Liver (tissue), 8 donors: ENCODE measurements at regions not wholly inside any gene's neighbourhood (a gene's known extent, or its start where the extent isn't known, plus 50 kb on each side); places are given as distances from the start of the nearest gene placed in this dataset.

ENCODE experiments used
- DNase-seq: peaks from one replicate; pipeline ENCODE4 v3.0.0-alpha.2; 2017; ENCODE audit warnings: low spot score
- H3K27ac ChIP-seq, 2 donors: one replicate each; pipeline ENCODE4 v1.7.0; 2013; ENCODE audit warnings: inconsistent platforms in 2 of 2, low read length in 2 of 2, control low read depth in 1 of 2, low read depth in 1 of 2, mild to moderate bottlenecking in 1 of 2
- H3K27me3 ChIP-seq, 4 donors: one replicate each; pipeline versions ENCODE4 v1.6.1 to v1.7.0; 2013; ENCODE audit warnings: low read length in 3 of 4, inconsistent platforms in 1 of 4, mild to moderate bottlenecking in 1 of 4, moderate library complexity in 1 of 4; ENCODE audit not compliant: control insufficient read depth in 4 of 4, insufficient read depth in 4 of 4
- H3K36me3 ChIP-seq, 4 donors: one replicate each; pipeline versions ENCODE4 v1.6.1 to v1.7.0; 2013; ENCODE audit warnings: low read length in 3 of 4, mild to moderate bottlenecking in 3 of 4, low read depth in 1 of 4, moderate library complexity in 1 of 4; ENCODE audit not compliant: control insufficient read depth in 4 of 4, insufficient read depth in 3 of 4
- H3K4me1 ChIP-seq, 4 donors: one replicate each; pipeline versions ENCODE4 v1.6.1 to v1.7.0; 2013; ENCODE audit warnings: low read length in 3 of 4, mild to moderate bottlenecking in 3 of 4, moderate library complexity in 1 of 4; ENCODE audit not compliant: control insufficient read depth in 4 of 4, insufficient read depth in 4 of 4
- H3K4me3 ChIP-seq, 3 donors: one replicate each; pipeline versions ENCODE4 v1.6.1 to v1.7.0; 2013; ENCODE audit warnings: low read length in 3 of 3, control low read depth in 1 of 3, low read depth in 1 of 3, mild to moderate bottlenecking in 1 of 3
- H3K9ac ChIP-seq, 2 donors: one replicate each; pipeline ENCODE4 v1.7.0; 2013; ENCODE audit warnings: low read length in 2 of 2, mild to moderate bottlenecking in 2 of 2, moderate library complexity in 2 of 2, control low read depth in 1 of 2, low read depth in 1 of 2
- H3K9me3 ChIP-seq, 4 donors: one replicate each; pipeline versions ENCODE4 v1.6.1 to v1.7.0; 2013; ENCODE audit warnings: low read length in 3 of 4; ENCODE audit not compliant: control insufficient read depth in 4 of 4
- CTCF ChIP-seq: fragments of 150-350 bp; IDR thresholded peaks from 2 replicates; pipeline ENCODE4 v1.5.1; 2017; ENCODE audit warnings: improper control_type of control experiment, low read depth, low read length; ENCODE audit not compliant: missing input control
- EGR1 ChIP-seq, 2 donors: IDR thresholded peaks; 2 replicates each; pipeline ENCODE4 v1.6.1; 2016 to 2018; ENCODE audit warnings: antibody characterized with exemption in 2 of 2, low read depth in 2 of 2
- FOXA1 ChIP-seq: IDR thresholded peaks from 2 replicates; pipeline ENCODE4 v1.6.1; 2016; ENCODE audit warnings: antibody characterized with exemption
- FOXA2 ChIP-seq: IDR thresholded peaks from 2 replicates; pipeline ENCODE4 v1.6.1; 2016; ENCODE audit warnings: antibody characterized with exemption
- GABPA ChIP-seq, 2 donors: IDR thresholded peaks in 1 of 2; conservative IDR thresholded peaks in 1 of 2; 2 replicates each; pipeline ENCODE4 v1.6.1; 2016; ENCODE audit warnings: antibody characterized with exemption in 2 of 2, mild to moderate bottlenecking in 1 of 2, moderate library complexity in 1 of 2
- HNF4A ChIP-seq, 2 donors: conservative IDR thresholded peaks; 2 replicates each; pipeline ENCODE4 v1.6.1; 2016; ENCODE audit warnings: antibody characterized with exemption in 2 of 2, mild to moderate bottlenecking in 2 of 2
- HNF4G ChIP-seq: IDR thresholded peaks from 2 replicates; pipeline ENCODE4 v1.6.1; 2016; ENCODE audit warnings: antibody characterized with exemption
- JUND ChIP-seq, 2 donors: IDR thresholded peaks; 2 replicates each; pipeline ENCODE4 v1.6.1; 2016; ENCODE audit warnings: antibody characterized with exemption in 2 of 2
- NR2F2 ChIP-seq: IDR thresholded peaks from 2 replicates; pipeline ENCODE4 v1.6.1; 2016; ENCODE audit warnings: antibody characterized with exemption
- RAD21 ChIP-seq, 2 donors: IDR thresholded peaks; 2 replicates each; pipeline ENCODE4 v1.6.1; 2016; ENCODE audit warnings: antibody characterized with exemption in 2 of 2, mild to moderate bottlenecking in 2 of 2
- REST ChIP-seq: IDR thresholded peaks from 2 replicates; pipeline ENCODE4 v1.6.1; 2016; ENCODE audit warnings: antibody characterized with exemption, mild to moderate bottlenecking
- RXRA ChIP-seq, 2 donors: IDR thresholded peaks; 2 replicates each; pipeline ENCODE4 v1.6.1; 2017 to 2018; ENCODE audit warnings: antibody characterized with exemption in 2 of 2, mild to moderate bottlenecking in 1 of 2
- SP1 ChIP-seq: IDR thresholded peaks from 2 replicates; pipeline ENCODE4 v1.6.1; 2018; ENCODE audit warnings: antibody characterized with exemption, mild to moderate bottlenecking
- TAF1 ChIP-seq: conservative IDR thresholded peaks from 2 replicates; pipeline ENCODE4 v1.6.1; 2016; ENCODE audit warnings: antibody characterized with exemption, mild to moderate bottlenecking
- YY1 ChIP-seq: IDR thresholded peaks from 2 replicates; pipeline ENCODE4 v1.6.1; 2016; ENCODE audit warnings: antibody characterized with exemption, mild to moderate bottlenecking
- ZBTB33 ChIP-seq: IDR thresholded peaks from 2 replicates; pipeline ENCODE4 v1.6.1; 2016; ENCODE audit warnings: antibody characterized with exemption
- WGBS: extraction: QIAGEN DNeasy Blood & Tissue Kit; methylation state at CpG from one replicate; pipeline ENCODE4 v1.1.7; 2013; 5-methylcytosine and 5-hydroxymethylcytosine counted together
- TF ChIP-seq, protein P1 (sequence below): IDR thresholded peaks from 2 replicates; pipeline ENCODE4 v1.6.1; 2016; ENCODE audit warnings: antibody characterized with exemption
- TF ChIP-seq, protein P2 (sequence below): IDR thresholded peaks from 2 replicates; pipeline ENCODE4 v1.6.1; 2016; ENCODE audit warnings: antibody characterized with exemption
- donor health status: healthy.
- donor health status: healthy.
- donor health status: healthy.
- donor health status: healthy.
- donor health status: healthy.

DNA sequence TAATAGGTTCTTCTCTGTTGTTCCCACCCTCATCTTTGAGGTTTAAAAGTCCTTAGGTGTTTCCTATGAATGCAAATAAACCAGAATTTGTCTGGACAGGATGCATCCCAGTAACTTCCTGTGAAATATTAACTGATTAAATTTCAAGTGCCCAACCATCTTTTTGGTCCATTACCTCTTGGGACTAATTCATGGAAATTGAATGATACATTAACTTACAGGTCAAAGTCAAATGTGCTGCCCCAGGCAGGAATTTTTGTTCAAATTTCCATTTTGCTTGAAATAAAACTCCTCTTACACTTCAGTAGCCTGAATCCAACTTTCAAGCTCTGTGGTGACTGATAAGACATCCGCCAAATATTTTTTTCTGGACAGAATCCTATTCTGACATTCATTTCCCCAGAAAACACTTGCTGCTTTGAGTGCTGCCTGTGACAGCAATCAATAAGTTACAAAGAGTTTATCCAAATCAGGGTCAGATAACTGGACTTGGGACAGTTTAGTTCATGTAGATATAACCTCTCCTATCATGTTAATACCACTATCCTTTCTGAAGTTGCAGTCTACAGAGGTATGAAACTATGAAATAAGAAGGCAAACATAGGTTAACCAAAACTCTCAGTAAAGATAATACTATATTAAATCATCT lies 383.5 kb downstream of the POM121L12 start:
- no peak overlapping the region for H3K9ac ChIP-seq
- peaks cover 2 to 39% (median 17%) of the 10 kb centered on the region in 4 donors for H3K4me1 ChIP-seq
- H3K27ac ChIP-seq, result peak overlapping the region; percentile 61 to 63
- no peaks in the 10 kb centered on the region for H3K36me3 ChIP-seq
- H3K4me3 ChIP-seq, result peak overlapping the region in 2 of 3 donors; percentile 47 to 74
- H3K27me3 ChIP-seq, result no peaks in the 10 kb centered on the region
- WGBS, result 21% methylated on average over 1 of the region's 1 CpG
- TF ChIP-seq SP1 (peak; percentile 90), YY1 (peak; percentile 61), TAF1 (peak; percentile 7), RXRA (IDR thresholded peaks at IDR 0.05) (peak; percentile 86 to 92), FOXA2 (peak; percentile 33), EGR1 (IDR thresholded peaks at IDR 0.05; ENCODE audit: low read depth in 2 of 2) (no peak), ZBTB33 (peak; percentile 47), FOXA1 (peak; percentile 39), HNF4A (conservative IDR thresholded peaks at IDR 0.05) (peak; percentile 95 to 96), RAD21 (IDR thresholded peaks at IDR 0.05) (peak; percentile 28 to 40), REST (peak; percentile 26), JUND (IDR thresholded peaks at IDR 0.05) (peak; percentile 57 to 67), NR2F2 (peak; percentile 95), GABPA (IDR thresholded peaks at IDR 0.05 in 1 of 2, conservative IDR thresholded peaks at IDR 0.05 in 1 of 2) (peak in 1 of 2 donors; percentile 28), HNF4G (no peak), CTCF (no peak)
- TF ChIP-seq, protein P1, sequence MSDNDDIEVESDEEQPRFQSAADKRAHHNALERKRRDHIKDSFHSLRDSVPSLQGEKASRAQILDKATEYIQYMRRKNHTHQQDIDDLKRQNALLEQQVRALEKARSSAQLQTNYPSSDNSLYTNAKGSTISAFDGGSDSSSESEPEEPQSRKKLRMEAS, result peak; percentile 21
- TF ChIP-seq, protein P2, sequence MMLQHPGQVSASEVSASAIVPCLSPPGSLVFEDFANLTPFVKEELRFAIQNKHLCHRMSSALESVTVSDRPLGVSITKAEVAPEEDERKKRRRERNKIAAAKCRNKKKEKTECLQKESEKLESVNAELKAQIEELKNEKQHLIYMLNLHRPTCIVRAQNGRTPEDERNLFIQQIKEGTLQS, result peak; percentile 15
- no peak for DNase-seq
- H3K9me3 ChIP-seq, result no peaks in the 10 kb centered on the region
